Peyer's patch (tissue), 4 donors: ENCODE measurements at regions not wholly inside any gene's neighbourhood (a gene's known extent, or its start where the extent isn't known, plus 50 kb on each side); places are given as distances from the start of the nearest gene placed in this dataset.
A peak's percentile ranks its signal among the peaks of the same experiment; 100 is the strongest.

Source experiments
- DNase-seq, 3 donors: peaks; one replicate each; pipeline ENCODE4 v3.0.0-alpha.2; 2017 to 2019
- H3K27ac ChIP-seq, 4 donors: fragments of 200-600 bp; sonication (generic); one replicate each; pipeline ENCODE4 v1.5.1; 2016 to 2019
- H3K27me3 ChIP-seq, 2 donors: fragments of 200-600 bp; sonication (generic); one replicate each; pipeline ENCODE4 v1.5.1; 2019
- H3K36me3 ChIP-seq, 3 donors: fragments of 200-600 bp; sonication (generic); one replicate each; pipeline ENCODE4 v1.5.1; 2016 to 2019
- H3K4me1 ChIP-seq, 4 donors: fragments of 200-600 bp; sonication (generic); one replicate each; pipeline ENCODE4 v1.5.1; 2016 to 2019
- H3K4me3 ChIP-seq, 4 donors: fragments of 200-600 bp; sonication (generic); 1 replicate in 3 of 4; 2 replicates in 1 of 4; pipeline ENCODE4 v1.5.1; 2016 to 2019; ENCODE audit warnings: mild to moderate bottlenecking in 1 of 4
- H3K9me3 ChIP-seq, 4 donors: fragments of 200-600 bp; sonication (generic); one replicate each; pipeline ENCODE4 v1.5.1; 2016 to 2019; ENCODE audit warnings: mild to moderate bottlenecking in 1 of 4
- CTCF ChIP-seq, 6 experiments: fragments of 450-650 bp in 4 of 6; fragments of 200-600 bp in 2 of 6; sonication (generic) in 1 of 6; IDR thresholded peaks; one replicate each; pipeline ENCODE4 v1.5.1; 2017 to 2019; ENCODE audit warnings: antibody characterized with exemption in 6 of 6, mild to moderate bottlenecking in 3 of 6, moderate library complexity in 1 of 6
- POLR2A ChIP-seq, 2 donors: fragments of 450-650 bp; IDR thresholded peaks; one replicate each; pipeline ENCODE4 v1.5.1; 2017; ENCODE audit warnings: antibody characterized with exemption in 2 of 2, mild to moderate bottlenecking in 2 of 2, moderate library complexity in 2 of 2

GRCh38 chr6:19024737-19025136 is 637.6 kb downstream of the RNF144B start:
- no peaks in the 10 kb centered on the region for H3K4me1 ChIP-seq
- no peak for DNase-seq
- no peak overlapping the region for H3K4me3 ChIP-seq
- TF ChIP-seq CTCF (IDR thresholded peaks at IDR 0.05): peak in 3 of 6 experiments; percentile 34 to 44 (median 36)
- TF ChIP-seq POLR2A (IDR thresholded peaks at IDR 0.05): no peak
- no peaks in the 10 kb centered on the region for H3K36me3 ChIP-seq
- no peaks in the 10 kb centered on the region for H3K27me3 ChIP-seq
- no peak overlapping the region for H3K27ac ChIP-seq
- H3K9me3 ChIP-seq: no peaks in the 10 kb centered on the region

- Histone ChIP-seq H3K4me3 (no peak overlapping the region), H3K4me1 (no peaks in the 10 kb centered on the region), H3K27me3 (no peaks in the 10 kb centered on the region), H3K36me3 (no peaks in the 10 kb centered on the region), H3K9me3 (no peaks in the 10 kb centered on the region), H3K27ac (no peak overlapping the region)
- no peak for DNase-seq
- TF ChIP-seq CTCF (IDR thresholded peaks at IDR 0.05): no peak
- no peak for TF ChIP-seq POLR2A (IDR thresholded peaks at IDR 0.05)
Observed at GRCh38 chr6:19028201-19028600, 641.1 kb downstream of the RNF144B start.

GRCh38 chr6:19032591-19033295 is 645.6 kb downstream of the RNF144B start:
- no peaks in the 10 kb centered on the region for H3K9me3 ChIP-seq
- H3K4me3 ChIP-seq: no peak overlapping the region
- no peak overlapping the region for H3K27ac ChIP-seq
- TF ChIP-seq POLR2A (IDR thresholded peaks at IDR 0.05): no peak
- no peaks in the 10 kb centered on the region for H3K36me3 ChIP-seq
- no peak for DNase-seq
- no peaks in the 10 kb centered on the region for H3K27me3 ChIP-seq
- H3K4me1 ChIP-seq: peaks cover 0 to 3% (median 0%) of the 10 kb centered on the region in 4 donors

GRCh38 chr6:19033683-19034082 is 646.5 kb downstream of the RNF144B start:
- Histone ChIP-seq H3K4me1 (peaks cover 0 to 3% (median 0%) of the 10 kb centered on the region in 4 donors), H3K4me3 (no peak overlapping the region), H3K9me3 (no peaks in the 10 kb centered on the region), H3K27ac (no peak overlapping the region), H3K27me3 (no peaks in the 10 kb centered on the region), H3K36me3 (no peaks in the 10 kb centered on the region)
- TF ChIP-seq POLR2A (IDR thresholded peaks at IDR 0.05) (no peak), CTCF (IDR thresholded peaks at IDR 0.05) (no peak)
- DNase-seq: no peak

GRCh38 chr6:19034986-19035385 is 647.8 kb downstream of the RNF144B start:
- TF ChIP-seq POLR2A (IDR thresholded peaks at IDR 0.05) (no peak), CTCF (IDR thresholded peaks at IDR 0.05) (no peak)
- Histone ChIP-seq H3K4me3 (no peak overlapping the region), H3K27me3 (no peaks in the 10 kb centered on the region), H3K36me3 (no peaks in the 10 kb centered on the region), H3K9me3 (no peaks in the 10 kb centered on the region), H3K4me1 (peaks cover 0 to 3% (median 0%) of the 10 kb centered on the region in 4 donors), H3K27ac (no peak overlapping the region)
- no peak for DNase-seq

- no peak for DNase-seq
- H3K36me3 ChIP-seq: no peaks in the 10 kb centered on the region
- H3K27ac ChIP-seq: peak overlapping the region in 1 of 4 donors; percentile 13
- H3K4me1 ChIP-seq: peaks cover 0 to 3% (median 0%) of the 10 kb centered on the region in 4 donors
- H3K27me3 ChIP-seq: no peaks in the 10 kb centered on the region
- H3K9me3 ChIP-seq: no peaks in the 10 kb centered on the region
- TF ChIP-seq CTCF (IDR thresholded peaks at IDR 0.05) (no peak), POLR2A (IDR thresholded peaks at IDR 0.05) (no peak)
- no peak overlapping the region for H3K4me3 ChIP-seq
Observed at GRCh38 chr6:19035461-19036195, 648.5 kb downstream of the RNF144B start.
